Adrenal gland (tissue), 5 donors: ENCODE measurements at regions not wholly inside any gene's neighbourhood (a gene's known extent, or its start where the extent isn't known, plus 50 kb on each side); places are given as distances from the start of the nearest gene placed in this dataset.

Experiments used
- POLR2A ChIP-seq, 2 donors: fragments of 450-650 bp; IDR thresholded peaks; one replicate each; pipeline ENCODE4 v1.6.1; 2017; ENCODE audit warnings: antibody characterized with exemption in 2 of 2, mild to moderate bottlenecking in 2 of 2, moderate library complexity in 1 of 2
- TF ChIP-seq, protein P1 (sequence below), 6 experiments: fragments of 450-650 bp in 4 of 6; fragments of 200-600 bp in 2 of 6; sonication (generic) in 1 of 6; IDR thresholded peaks; 1 replicate in 5 of 6; 2 replicates in 1 of 6; pipeline versions ENCODE4 v1.5.1 to v1.8.0; 2016 to 2021; ENCODE audit warnings: antibody characterized with exemption in 6 of 6, mild to moderate bottlenecking in 2 of 6, moderate library complexity in 1 of 6
- donor health status: DM: no; HTN: no; CAD: no.

DNA sequence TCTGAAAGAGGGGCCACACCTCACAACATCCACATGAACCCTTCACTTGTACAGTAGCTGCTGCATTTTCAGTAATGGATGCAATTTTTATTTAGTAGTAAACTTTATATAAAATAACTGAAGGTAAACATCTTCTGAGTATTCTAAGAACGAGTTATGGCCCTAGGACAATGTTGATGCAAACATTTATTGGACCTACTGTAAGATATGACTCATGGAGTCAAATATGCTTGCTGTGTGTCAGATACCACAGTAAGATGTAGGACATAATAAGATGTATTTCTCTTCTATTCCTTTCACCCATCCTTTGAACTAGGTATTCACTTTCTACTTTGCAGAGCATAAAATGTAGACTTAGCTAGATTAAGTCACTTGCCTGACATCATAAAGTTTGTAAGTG, 87.6 kb downstream of the TEX13C start:
- TF ChIP-seq, protein P1, sequence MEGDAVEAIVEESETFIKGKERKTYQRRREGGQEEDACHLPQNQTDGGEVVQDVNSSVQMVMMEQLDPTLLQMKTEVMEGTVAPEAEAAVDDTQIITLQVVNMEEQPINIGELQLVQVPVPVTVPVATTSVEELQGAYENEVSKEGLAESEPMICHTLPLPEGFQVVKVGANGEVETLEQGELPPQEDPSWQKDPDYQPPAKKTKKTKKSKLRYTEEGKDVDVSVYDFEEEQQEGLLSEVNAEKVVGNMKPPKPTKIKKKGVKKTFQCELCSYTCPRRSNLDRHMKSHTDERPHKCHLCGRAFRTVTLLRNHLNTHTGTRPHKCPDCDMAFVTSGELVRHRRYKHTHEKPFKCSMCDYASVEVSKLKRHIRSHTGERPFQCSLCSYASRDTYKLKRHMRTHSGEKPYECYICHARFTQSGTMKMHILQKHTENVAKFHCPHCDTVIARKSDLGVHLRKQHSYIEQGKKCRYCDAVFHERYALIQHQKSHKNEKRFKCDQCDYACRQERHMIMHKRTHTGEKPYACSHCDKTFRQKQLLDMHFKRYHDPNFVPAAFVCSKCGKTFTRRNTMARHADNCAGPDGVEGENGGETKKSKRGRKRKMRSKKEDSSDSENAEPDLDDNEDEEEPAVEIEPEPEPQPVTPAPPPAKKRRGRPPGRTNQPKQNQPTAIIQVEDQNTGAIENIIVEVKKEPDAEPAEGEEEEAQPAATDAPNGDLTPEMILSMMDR (IDR thresholded peaks at IDR 0.05) = no peak
- no peak for TF ChIP-seq POLR2A (IDR thresholded peaks at IDR 0.05)
